HL-60 (cell line): ENCODE measurements at regions not wholly inside any gene's neighbourhood (a gene's known extent, or its start where the extent isn't known, plus 50 kb on each side); places are given as distances from the start of the nearest gene placed in this dataset.

Source experiments
- DNase-seq, 2 experiments: peaks; one replicate each; pipeline ENCODE4 v3.0.0-alpha.2; 2010 to 2020; ENCODE audit warnings: low read depth in 1 of 2, low spot score in 1 of 2
- H3K27ac ChIP-seq: fragments of 250-450 bp; sonication (Bioruptor Pico); replicated peaks from 2 replicates; pipeline ENCODE4 v1.5.1; 2020; ENCODE audit warnings: mild to moderate bottlenecking, moderate library complexity
- H3K27me3 ChIP-seq: fragments of 250-450 bp; sonication (Bioruptor Pico); 2 replicates; pipeline ENCODE4 v1.5.1; 2021; ENCODE audit warnings: mild to moderate bottlenecking, moderate library complexity; ENCODE audit not compliant: insufficient read depth, poor library complexity, severe bottlenecking
- H3K4me3 ChIP-seq: replicated peaks from 2 replicates; pipeline ENCODE4 v1.5.1; 2011; ENCODE audit warnings: mild to moderate bottlenecking, control low read depth, low read length; ENCODE audit not compliant: insufficient read depth
- GABPA ChIP-seq: IDR thresholded peaks from 2 replicates; pipeline ENCODE4 v1.6.1; 2012; ENCODE audit warnings: low read depth
- POLR2AphosphoS5 ChIP-seq: IDR thresholded peaks from 2 replicates; pipeline ENCODE4 v1.6.1; 2012; ENCODE audit warnings: low read depth
- SPI1 ChIP-seq: IDR thresholded peaks from 2 replicates; pipeline ENCODE4 v1.6.1; 2012; ENCODE audit warnings: low read depth, mild to moderate bottlenecking, borderline replicate concordance
- TF ChIP-seq, protein P1 (sequence below): IDR thresholded peaks from 2 replicates; pipeline ENCODE4 v1.6.1; 2012; ENCODE audit warnings: low read depth; ENCODE audit not compliant: insufficient replicate concordance
- TF ChIP-seq, protein P2 (sequence below): IDR thresholded peaks from one replicate; pipeline ENCODE4 v1.5.1; 2011; ENCODE audit warnings: low read length, control low read depth, inconsistent platforms; ENCODE audit not compliant: insufficient read depth

DNA sequence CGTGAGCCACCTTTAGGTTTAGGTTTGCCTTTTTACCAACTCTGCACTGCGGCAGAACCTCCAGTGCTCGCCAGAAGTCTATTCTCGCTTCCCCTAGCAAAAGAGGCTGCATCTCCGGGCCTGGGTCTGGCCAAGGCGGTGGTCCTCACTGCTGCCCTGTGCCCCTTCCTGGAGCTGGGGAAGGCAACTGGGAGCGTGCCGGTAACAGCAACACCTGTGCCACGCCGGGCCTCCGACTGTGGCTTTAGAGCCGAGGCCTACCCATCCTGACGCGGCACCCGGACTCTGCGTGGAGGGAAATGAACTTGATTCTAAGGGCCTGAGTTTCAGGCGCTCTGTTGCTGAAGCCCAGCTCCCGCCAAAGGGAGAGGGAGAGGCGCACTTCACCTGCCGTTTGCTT is 82.4 kb upstream of the SPATA31C2 start:
- Histone ChIP-seq H3K27ac (no peak overlapping the region), H3K27me3 (no peaks in the 10 kb centered on the region), H3K4me3 (no peak overlapping the region)
- DNase-seq, result no peak
- no peak for TF ChIP-seq POLR2AphosphoS5
- TF ChIP-seq, protein P1, sequence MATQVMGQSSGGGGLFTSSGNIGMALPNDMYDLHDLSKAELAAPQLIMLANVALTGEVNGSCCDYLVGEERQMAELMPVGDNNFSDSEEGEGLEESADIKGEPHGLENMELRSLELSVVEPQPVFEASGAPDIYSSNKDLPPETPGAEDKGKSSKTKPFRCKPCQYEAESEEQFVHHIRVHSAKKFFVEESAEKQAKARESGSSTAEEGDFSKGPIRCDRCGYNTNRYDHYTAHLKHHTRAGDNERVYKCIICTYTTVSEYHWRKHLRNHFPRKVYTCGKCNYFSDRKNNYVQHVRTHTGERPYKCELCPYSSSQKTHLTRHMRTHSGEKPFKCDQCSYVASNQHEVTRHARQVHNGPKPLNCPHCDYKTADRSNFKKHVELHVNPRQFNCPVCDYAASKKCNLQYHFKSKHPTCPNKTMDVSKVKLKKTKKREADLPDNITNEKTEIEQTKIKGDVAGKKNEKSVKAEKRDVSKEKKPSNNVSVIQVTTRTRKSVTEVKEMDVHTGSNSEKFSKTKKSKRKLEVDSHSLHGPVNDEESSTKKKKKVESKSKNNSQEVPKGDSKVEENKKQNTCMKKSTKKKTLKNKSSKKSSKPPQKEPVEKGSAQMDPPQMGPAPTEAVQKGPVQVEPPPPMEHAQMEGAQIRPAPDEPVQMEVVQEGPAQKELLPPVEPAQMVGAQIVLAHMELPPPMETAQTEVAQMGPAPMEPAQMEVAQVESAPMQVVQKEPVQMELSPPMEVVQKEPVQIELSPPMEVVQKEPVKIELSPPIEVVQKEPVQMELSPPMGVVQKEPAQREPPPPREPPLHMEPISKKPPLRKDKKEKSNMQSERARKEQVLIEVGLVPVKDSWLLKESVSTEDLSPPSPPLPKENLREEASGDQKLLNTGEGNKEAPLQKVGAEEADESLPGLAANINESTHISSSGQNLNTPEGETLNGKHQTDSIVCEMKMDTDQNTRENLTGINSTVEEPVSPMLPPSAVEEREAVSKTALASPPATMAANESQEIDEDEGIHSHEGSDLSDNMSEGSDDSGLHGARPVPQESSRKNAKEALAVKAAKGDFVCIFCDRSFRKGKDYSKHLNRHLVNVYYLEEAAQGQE, result no peak
- TF ChIP-seq SPI1, result no peak
- TF ChIP-seq, protein P2, sequence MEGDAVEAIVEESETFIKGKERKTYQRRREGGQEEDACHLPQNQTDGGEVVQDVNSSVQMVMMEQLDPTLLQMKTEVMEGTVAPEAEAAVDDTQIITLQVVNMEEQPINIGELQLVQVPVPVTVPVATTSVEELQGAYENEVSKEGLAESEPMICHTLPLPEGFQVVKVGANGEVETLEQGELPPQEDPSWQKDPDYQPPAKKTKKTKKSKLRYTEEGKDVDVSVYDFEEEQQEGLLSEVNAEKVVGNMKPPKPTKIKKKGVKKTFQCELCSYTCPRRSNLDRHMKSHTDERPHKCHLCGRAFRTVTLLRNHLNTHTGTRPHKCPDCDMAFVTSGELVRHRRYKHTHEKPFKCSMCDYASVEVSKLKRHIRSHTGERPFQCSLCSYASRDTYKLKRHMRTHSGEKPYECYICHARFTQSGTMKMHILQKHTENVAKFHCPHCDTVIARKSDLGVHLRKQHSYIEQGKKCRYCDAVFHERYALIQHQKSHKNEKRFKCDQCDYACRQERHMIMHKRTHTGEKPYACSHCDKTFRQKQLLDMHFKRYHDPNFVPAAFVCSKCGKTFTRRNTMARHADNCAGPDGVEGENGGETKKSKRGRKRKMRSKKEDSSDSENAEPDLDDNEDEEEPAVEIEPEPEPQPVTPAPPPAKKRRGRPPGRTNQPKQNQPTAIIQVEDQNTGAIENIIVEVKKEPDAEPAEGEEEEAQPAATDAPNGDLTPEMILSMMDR, result no peak
- no peak for TF ChIP-seq GABPA

DNA sequence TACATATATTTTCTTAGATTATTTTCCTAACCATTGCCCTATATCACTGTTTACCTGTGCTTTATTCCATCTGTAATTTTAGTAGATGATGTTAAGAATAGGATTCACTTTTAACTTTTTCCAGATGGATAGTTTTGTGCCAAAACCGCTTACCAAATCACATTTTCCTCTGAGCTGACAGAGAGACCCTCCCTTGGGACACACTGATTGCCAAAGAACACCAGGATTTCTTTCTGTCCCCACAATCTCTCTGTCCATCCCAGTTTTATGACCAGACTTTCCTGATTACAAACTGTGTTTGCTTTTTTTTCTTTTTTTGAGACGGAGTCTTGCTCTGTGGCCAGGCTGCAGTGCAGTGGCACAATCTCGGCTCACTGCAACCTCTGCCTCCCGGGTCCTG is 81.3 kb upstream of the SPATA31C2 start:
- Histone ChIP-seq H3K27ac (no peak overlapping the region), H3K4me3 (no peak overlapping the region), H3K27me3 (no peaks in the 10 kb centered on the region)
- TF ChIP-seq GABPA, result no peak
- TF ChIP-seq, protein P1, result no peak
- TF ChIP-seq, protein P2, result no peak
- no peak for TF ChIP-seq SPI1
- no peak for DNase-seq

DNA sequence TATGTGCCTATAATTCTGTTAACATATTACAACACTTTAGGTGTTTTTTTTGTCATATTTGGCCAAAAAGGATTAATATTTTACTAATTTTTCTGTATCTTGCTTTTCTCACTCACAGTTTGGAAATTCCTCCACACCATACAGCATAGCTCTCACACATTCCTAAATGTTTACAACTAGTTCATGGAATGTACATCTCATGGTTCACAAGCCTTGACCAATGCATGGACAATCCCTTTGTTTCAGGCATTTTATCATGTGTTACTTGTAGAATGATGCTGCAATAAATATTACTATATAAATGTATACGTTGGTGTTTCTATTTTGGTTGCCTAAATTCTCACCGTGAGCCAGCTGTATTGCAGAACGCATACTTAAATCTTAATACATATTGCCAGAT is 80.5 kb upstream of the SPATA31C2 start:
- DNase-seq, result no peak
- TF ChIP-seq GABPA (no peak), SPI1 (no peak), POLR2AphosphoS5 (no peak)
- TF ChIP-seq, protein P2, result no peak
- TF ChIP-seq, protein P1, result no peak

More for the DNA sequence above, 80.5 kb upstream of the SPATA31C2 start:
- no peak overlapping the region for H3K4me3 ChIP-seq
- H3K27me3 ChIP-seq, result no peaks in the 10 kb centered on the region
- no peak overlapping the region for H3K27ac ChIP-seq
